PC-9 (cell line): ENCODE measurements at regions not wholly inside any gene's neighbourhood (a gene's known extent, or its start where the extent isn't known, plus 50 kb on each side); places are given as distances from the start of the nearest gene placed in this dataset.

Experiments
- EZH2 ChIP-seq: fragments of 200-600 bp; sonication (generic); IDR thresholded peaks from 2 replicates; pipeline ENCODE4 v1.8.0; 2017; ENCODE audit warnings: antibody characterized with exemption, low read depth
- TF ChIP-seq, protein P1 (sequence below): fragments of 200-600 bp; sonication (generic); conservative IDR thresholded peaks from 2 replicates; pipeline ENCODE4 v1.6.1; 2017; ENCODE audit warnings: mixed run types, antibody characterized with exemption, mild to moderate bottlenecking, moderate library complexity

DNA sequence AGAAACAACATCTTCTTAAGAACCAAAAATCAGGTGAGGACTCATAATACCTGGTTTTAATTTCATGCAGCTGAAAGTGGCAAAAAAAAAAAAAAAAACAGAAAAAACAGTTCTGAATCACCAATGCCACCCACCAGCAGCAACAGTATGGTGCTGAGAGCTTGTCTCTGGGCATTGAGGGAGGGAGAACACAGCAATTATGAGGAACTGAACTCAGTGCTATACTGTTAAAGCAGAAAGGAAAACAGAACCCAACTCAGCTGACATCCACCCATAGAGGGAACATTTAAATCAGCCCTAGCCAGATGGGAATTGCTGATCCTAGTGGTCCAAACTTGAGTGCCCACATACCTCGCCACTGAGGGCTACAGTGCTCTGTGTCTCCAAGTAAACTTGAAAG is 657.9 kb downstream of the ACTL7B start:
- TF ChIP-seq, protein P1, sequence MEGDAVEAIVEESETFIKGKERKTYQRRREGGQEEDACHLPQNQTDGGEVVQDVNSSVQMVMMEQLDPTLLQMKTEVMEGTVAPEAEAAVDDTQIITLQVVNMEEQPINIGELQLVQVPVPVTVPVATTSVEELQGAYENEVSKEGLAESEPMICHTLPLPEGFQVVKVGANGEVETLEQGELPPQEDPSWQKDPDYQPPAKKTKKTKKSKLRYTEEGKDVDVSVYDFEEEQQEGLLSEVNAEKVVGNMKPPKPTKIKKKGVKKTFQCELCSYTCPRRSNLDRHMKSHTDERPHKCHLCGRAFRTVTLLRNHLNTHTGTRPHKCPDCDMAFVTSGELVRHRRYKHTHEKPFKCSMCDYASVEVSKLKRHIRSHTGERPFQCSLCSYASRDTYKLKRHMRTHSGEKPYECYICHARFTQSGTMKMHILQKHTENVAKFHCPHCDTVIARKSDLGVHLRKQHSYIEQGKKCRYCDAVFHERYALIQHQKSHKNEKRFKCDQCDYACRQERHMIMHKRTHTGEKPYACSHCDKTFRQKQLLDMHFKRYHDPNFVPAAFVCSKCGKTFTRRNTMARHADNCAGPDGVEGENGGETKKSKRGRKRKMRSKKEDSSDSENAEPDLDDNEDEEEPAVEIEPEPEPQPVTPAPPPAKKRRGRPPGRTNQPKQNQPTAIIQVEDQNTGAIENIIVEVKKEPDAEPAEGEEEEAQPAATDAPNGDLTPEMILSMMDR: no peak
- TF ChIP-seq EZH2: no peak
